GM19240 (cell line): ENCODE measurements at regions not wholly inside any gene's neighbourhood (a gene's known extent, or its start where the extent isn't known, plus 50 kb on each side); places are given as distances from the start of the nearest gene placed in this dataset.

Experiments used
- DNase-seq: peaks from one replicate; pipeline ENCODE4 v3.0.0; 2011; ENCODE audit warnings: low spot score; ENCODE audit not compliant: insufficient read length

GRCh38 chr19:28519218-28519779 is 693.7 kb downstream of the UQCRFS1 start:
- DNase-seq, result no peak

GRCh38 chr19:28516415-28516872 is 696.5 kb downstream of the UQCRFS1 start:
- DNase-seq, result no peak

DNA sequence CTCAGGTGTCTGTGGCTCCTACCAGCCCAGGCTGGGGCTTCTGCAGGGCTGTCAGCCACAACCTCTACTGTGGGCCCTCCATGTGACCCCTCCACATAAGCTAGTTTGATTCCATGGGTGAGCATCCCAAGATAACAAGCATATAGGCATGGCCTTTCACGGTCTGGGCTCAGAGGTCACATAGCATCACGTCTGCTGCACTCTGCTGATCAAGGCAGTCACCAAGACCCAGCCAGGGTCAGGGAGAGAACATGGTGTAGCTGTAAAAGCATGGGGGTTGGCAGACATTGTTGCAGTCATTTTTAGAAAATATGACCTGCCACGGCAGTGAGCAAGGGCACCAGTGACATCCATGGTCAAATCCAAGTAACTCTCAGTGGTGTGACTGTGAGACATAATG is 698.8 kb downstream of the UQCRFS1 start:
- no peak for DNase-seq

- DNase-seq, result no peak
These were observed 701.3 kb downstream of the UQCRFS1 start for GRCh38 chr19:28511655-28512054.

DNA sequence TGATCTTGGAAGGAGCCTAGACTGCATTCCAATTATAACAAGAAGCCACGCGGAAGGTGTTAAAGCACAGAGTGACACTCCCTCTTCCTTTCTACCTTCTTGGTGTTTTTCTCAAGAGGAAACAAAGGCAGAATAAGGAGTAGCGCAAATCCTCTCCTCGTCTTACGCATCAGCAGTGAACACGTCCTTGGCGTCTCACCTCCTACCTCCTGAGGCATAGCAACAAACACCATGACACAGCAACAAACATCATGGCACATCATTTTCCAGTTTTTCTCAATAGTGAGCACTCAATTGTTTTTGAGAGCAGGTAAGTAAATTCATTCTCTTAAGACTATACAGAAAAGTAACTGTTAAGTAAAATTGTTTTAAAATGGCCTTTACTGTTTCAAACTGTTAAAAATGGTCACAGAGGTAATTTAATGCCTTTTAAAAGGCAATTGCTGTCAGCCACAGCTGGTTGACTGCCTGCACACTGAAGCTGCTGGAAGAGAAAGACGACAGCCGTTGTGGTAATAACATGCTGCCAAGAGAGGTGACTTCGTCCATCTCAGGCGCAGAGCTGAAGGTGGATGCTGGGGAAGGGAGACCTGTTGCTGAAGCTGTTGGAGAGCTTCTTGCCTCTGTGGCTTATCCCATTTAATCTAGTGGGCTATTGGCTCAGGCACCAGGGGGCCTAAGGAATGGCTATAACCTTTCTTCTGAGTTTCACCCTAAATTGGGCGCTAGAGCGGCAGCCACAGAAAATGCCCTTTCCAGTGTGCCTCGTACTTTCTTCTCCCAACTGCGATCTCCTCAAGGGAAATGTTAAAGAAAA is 703.7 kb downstream of the UQCRFS1 start:
- no peak for DNase-seq

- no peak for DNase-seq
These were observed 704.3 kb downstream of the UQCRFS1 start for GRCh38 chr19:28508666-28509065.

GRCh38 chr19:28505933-28506332 is 707.0 kb downstream of the UQCRFS1 start:
- no peak for DNase-seq

- DNase-seq, result no peak
These were observed 707.8 kb downstream of the UQCRFS1 start for GRCh38 chr19:28505134-28505533.

DNA sequence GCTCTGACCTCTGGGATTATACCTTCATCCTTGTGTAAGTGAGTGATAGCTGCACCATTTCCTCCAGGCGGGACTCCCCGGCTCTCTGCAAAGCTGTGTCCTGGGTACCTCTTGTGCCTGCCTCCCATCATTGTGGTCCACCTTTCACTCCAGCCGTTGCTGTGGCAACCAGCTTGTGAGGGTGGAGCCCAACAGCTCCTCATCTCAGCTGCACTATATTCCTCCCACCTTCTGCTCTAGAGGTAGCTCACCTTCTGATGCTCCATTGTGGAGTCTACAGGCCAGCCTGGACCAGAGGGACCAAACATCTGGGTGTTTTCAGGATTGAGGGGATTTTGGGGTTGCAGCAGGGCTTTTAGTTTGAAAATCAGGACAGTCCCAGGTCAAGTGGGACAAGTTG is 708.2 kb downstream of the UQCRFS1 start:
- no peak for DNase-seq

DNA sequence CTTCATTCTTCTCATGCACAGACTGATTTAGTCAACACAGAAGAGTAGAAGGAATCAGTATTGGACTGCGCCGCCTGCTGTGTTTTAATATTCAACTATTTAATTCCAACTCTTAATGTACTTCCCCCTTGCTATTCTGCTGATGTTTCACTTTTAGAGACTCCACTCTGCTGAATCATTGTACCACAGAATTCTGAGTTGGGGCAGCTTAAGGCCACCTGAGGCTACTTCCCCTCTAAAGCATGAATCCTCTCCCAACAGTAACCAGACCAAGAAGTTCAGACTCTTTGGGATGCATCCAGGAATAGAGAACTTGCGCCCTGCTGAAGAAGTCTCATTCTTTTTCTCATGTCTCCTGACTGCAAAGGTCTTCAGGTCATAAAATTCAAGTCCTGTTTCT is 708.8 kb downstream of the UQCRFS1 start:
- no peak for DNase-seq

DNA sequence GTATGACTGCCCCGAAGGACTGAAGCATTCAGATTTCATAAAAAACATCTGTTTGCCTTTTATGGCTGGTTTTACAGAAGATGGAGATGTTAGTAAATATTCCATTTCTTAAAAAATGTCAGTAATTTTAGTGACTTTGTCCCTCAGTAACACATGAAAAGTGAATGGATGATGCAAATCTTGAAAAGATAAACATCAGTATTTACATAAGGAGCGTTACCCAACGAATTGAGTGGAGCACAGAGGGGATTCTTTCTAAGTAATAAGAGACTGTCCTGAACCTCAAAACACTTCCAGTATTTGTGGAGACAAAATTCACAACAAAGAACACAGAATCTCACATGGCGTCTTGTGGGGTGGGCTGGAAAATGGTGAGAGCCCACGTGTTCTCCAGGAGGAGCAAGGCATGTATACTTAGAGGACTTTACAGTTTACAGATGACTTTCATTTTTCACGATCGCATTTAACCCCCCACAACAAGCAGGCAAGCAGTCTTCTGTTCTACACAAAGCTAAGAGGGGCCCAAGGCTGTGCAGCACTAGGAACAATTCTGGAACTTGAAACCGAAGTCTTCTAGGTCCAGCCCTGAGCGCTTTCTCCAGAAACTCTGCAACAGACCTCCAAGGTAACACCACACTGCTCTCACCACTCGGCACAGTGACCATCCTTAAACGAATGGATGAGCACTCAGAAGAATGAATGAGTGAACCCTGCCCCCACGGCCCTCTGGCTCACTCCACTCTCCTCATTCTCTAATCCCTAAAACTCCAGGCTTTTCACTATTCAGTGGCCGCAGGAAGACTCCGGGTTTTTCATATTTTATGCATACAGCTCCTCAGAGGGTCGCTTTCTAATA is 709.8 kb downstream of the UQCRFS1 start:
- DNase-seq, result no peak

- DNase-seq, result no peak
These were observed 711.0 kb downstream of the UQCRFS1 start for GRCh38 chr19:28501976-28502375.

- no peak for DNase-seq
These were observed 711.8 kb downstream of the UQCRFS1 start for GRCh38 chr19:28500982-28501630.

- DNase-seq, result no peak
These were observed 712.7 kb downstream of the UQCRFS1 start for GRCh38 chr19:28500296-28500695.

GRCh38 chr19:28498404-28498976 is 714.5 kb downstream of the UQCRFS1 start:
- DNase-seq, result no peak

DNA sequence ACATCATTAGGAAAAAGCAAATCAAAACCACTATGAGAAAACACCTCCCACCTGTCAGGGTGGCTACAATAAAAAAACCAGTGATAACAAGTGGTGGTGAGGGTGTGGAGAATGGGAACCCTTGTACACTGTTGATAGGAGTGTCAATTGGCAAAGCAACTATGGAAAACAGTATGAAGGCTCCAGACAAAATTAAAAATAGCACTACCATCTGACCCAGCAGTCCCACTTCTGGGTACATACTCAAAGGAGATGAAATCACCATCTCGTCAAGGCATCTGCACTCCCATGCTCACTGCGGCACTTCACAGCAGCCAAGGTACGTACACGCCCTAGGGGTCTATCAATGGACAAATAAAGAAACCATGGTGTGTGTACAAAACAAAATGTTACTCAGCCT is 715.1 kb downstream of the UQCRFS1 start:
- no peak for DNase-seq

DNA sequence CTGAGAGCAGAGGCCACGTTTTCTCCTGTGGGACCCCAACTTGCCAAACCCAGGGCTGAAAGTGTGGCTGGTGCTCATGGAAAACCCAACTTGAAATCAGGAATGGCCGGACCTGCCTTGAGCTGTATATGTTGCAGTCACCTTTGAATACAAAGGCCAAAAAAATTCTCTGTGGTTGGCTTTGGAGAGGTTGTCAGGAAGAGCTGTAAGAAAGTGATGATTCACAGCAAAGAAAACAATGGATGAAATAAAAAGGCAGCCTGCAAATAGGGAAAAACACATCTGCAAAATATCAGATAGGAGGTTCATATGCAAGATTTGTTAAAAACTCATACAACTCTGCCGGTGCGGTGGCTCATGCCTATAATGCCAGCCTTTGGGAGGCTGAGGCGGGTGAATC is 715.8 kb downstream of the UQCRFS1 start:
- DNase-seq, result no peak

DNA sequence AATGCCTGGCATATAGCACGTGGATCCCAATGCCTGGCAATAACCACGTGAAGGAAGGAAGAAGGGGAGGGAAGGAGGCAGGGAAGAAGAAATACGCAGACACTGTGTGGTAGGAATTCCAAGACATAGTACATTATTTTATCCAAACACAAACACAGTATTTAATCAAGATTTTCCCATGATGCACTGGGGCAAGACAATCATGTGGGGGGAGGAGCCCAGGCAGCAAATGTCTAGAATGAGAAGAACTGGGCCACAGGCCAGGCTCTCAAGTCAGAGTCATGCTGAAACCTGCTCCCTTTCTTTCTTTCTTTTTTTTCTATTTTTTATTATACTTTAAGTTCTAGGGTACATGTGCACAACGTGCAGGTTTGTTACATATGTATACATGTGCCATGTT is 717.9 kb downstream of the UQCRFS1 start:
- no peak for DNase-seq

DNA sequence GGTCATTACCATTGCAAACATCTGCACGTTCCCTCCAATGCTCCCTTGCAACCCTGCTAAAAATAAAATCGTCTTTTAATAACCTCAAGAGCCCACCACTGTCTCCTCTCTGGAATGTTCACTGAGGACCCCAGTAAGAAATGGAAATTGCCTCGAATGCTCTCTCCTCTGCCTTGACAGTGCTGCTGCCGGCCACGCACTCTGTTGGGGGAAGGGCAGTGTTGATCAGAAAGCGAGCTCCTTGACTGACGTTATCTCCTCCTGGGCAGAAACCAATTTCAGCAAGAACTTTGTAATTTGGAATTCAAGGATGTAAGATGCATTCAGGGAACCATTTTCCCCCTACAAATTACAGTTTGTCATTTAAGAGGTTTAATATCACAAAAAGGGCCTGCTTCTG is 718.5 kb downstream of the UQCRFS1 start:
- DNase-seq, result no peak

- no peak for DNase-seq
These were observed 719.1 kb downstream of the UQCRFS1 start for GRCh38 chr19:28493884-28494283.

GRCh38 chr19:28492621-28493020 is 720.3 kb downstream of the UQCRFS1 start:
- no peak for DNase-seq
